22Rv1 (cell line): ENCODE measurements at regions not wholly inside any gene's neighbourhood (a gene's known extent, or its start where the extent isn't known, plus 50 kb on each side); places are given as distances from the start of the nearest gene placed in this dataset.

ENCODE experiments used
- CTCF ChIP-seq: fragments of 450-650 bp; IDR thresholded peaks from 2 replicates; pipeline ENCODE4 v1.5.1; 2017; ENCODE audit warnings: mild to moderate bottlenecking
- ZFX ChIP-seq: fragments of 450-650 bp; IDR thresholded peaks from 2 replicates; pipeline ENCODE4 v1.6.1; 2017; ENCODE audit warnings: antibody characterized with exemption, borderline replicate concordance

GRCh38 chr6:170057034-170057734 lies 233.7 kb downstream of the DLL1 start:
- TF ChIP-seq CTCF = no peak
- TF ChIP-seq ZFX = no peak
